ENCODE measurements at regions not wholly inside any gene's neighbourhood (a gene's known extent, or its start where the extent isn't known, plus 50 kb on each side); places are given as distances from the start of the nearest gene placed in this dataset.
"Not testable (repeated sequence)": the region's sequence is repeated elsewhere in the genome, so short reads cannot be mapped to it uniquely, and the experiment has no call there.

DNA sequence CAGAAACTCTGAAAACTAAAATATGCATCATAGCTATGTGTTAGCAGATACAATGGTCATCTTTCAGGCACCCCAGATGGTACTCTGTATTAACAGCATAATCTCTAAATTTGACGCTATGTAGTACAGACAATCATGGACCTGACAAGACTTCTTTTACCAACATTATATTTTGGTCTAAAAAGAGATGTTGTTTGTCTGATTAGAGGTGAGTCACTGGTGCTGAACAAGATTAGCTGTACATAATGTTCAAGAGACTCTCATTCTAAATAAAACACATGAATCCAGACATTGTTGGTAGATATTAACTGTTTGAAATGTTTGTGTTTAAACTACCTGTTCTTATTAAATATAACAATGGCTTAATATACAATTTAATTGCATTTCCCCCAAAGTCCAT, 146.4 kb upstream of the LMNTD1 start:
- no peak overlapping the region for H3K4me3 ChIP-seq (ENCODE audit: low read depth, low read length)
- no peak overlapping the region for H3K9ac ChIP-seq (ENCODE audit: low read depth, low read length)
- H3K4me1 ChIP-seq (ENCODE audit: control insufficient read depth, insufficient read depth, low read length), result 0 out of 2 replicates have a peak, but pooled peaks cover 3% of the 10 kb centered on the region
- no peak overlapping the region for H3K27ac ChIP-seq (ENCODE audit: low read depth, low read length)
- no peaks in the 10 kb centered on the region for H3K36me3 ChIP-seq (ENCODE audit: control insufficient read depth, insufficient read depth, low read length)
- no peaks in the 10 kb centered on the region for H3K27me3 ChIP-seq (ENCODE audit: control insufficient read depth, insufficient read depth, low read length)
- no peaks in the 10 kb centered on the region for H3K9me3 ChIP-seq (ENCODE audit: control insufficient read depth, insufficient read depth, low read length)

DNA sequence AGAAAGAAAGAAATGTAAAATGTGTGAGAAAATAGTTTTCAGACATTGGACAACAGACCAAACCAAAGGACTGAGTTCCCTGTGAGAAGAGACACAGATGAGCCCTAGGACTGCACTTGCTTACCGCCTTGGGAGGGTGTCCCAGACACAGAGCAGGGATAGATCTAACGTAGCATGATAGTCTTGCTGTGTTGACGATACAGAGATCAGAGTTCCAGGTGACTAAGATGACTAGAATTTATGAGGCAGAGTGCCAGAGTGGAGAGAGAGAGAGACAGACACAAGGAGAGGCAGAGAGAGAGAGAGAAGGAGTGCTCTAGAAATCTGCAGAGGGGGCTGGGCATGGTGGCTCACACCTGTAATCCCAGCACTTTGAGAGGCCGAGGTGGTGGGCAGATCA, 148.2 kb upstream of the LMNTD1 start:
- Histone ChIP-seq H3K9ac (ENCODE audit: low read depth, low read length) (no peak overlapping the region), H3K9me3 (ENCODE audit: control insufficient read depth, insufficient read depth, low read length) (peaks cover 3% of the 10 kb centered on the region; the same call in 1 of the 2 replicates), H3K27me3 (ENCODE audit: control insufficient read depth, insufficient read depth, low read length) (no peaks in the 10 kb centered on the region), H3K4me1 (ENCODE audit: control insufficient read depth, insufficient read depth, low read length) (no peaks in the 10 kb centered on the region), H3K4me3 (ENCODE audit: low read depth, low read length) (no peak overlapping the region), H3K36me3 (ENCODE audit: control insufficient read depth, insufficient read depth, low read length) (no peaks in the 10 kb centered on the region), H3K27ac (ENCODE audit: low read depth, low read length) (no peak overlapping the region)

DNA sequence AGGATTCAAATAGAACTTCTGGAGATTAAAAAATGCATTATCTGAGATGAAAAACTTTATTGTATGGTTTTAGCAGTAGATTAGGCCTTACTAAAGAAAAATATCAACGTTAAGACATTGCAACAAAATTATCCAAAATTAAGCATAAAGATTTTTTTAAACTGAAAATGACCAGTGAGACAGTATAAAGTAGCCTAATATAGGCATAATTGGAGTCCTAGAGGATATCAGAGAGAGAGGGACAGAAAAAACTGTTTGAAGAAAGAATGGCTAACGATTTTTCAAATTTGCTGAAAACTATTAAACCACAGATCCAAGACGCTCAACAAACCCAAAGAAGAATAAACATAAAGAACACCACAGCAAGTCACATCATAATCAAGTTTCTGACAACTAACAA, 149.5 kb upstream of the LMNTD1 start:
- Histone ChIP-seq H3K4me1 (ENCODE audit: control insufficient read depth, insufficient read depth, low read length) (no peaks in the 10 kb centered on the region), H3K9me3 (ENCODE audit: control insufficient read depth, insufficient read depth, low read length) (peaks cover 15% of the 10 kb centered on the region), H3K27me3 (ENCODE audit: control insufficient read depth, insufficient read depth, low read length) (no peaks in the 10 kb centered on the region), H3K9ac (ENCODE audit: low read depth, low read length) (no peak overlapping the region), H3K4me3 (ENCODE audit: low read depth, low read length) (no peak overlapping the region), H3K27ac (ENCODE audit: low read depth, low read length) (no peak overlapping the region), H3K36me3 (ENCODE audit: control insufficient read depth, insufficient read depth, low read length) (no peaks in the 10 kb centered on the region)

- no peak overlapping the region for H3K9ac ChIP-seq (ENCODE audit: low read depth, low read length)
- H3K27ac ChIP-seq (ENCODE audit: low read depth, low read length), result no peak overlapping the region
- no peaks in the 10 kb centered on the region for H3K36me3 ChIP-seq (ENCODE audit: control insufficient read depth, insufficient read depth, low read length)
- no peaks in the 10 kb centered on the region for H3K4me1 ChIP-seq (ENCODE audit: control insufficient read depth, insufficient read depth, low read length)
- no peak overlapping the region for H3K4me3 ChIP-seq (ENCODE audit: low read depth, low read length)
- H3K9me3 ChIP-seq (ENCODE audit: control insufficient read depth, insufficient read depth, low read length), result peaks cover 26% of the 10 kb centered on the region
- no peaks in the 10 kb centered on the region for H3K27me3 ChIP-seq (ENCODE audit: control insufficient read depth, insufficient read depth, low read length)
Measured at GRCh38 chr12:25705261-25705660, 152.2 kb upstream of the LMNTD1 start.

GRCh38 chr12:25706646-25707045, 153.6 kb upstream of the LMNTD1 start:
- H3K9me3 ChIP-seq (ENCODE audit: control insufficient read depth, insufficient read depth, low read length), result peaks cover 35% of the 10 kb centered on the region
- not testable (repeated sequence) for H3K36me3 ChIP-seq (ENCODE audit: control insufficient read depth, insufficient read depth, low read length); H3K9ac ChIP-seq (ENCODE audit: low read depth, low read length); H3K27ac ChIP-seq (ENCODE audit: low read depth, low read length); H3K4me1 ChIP-seq (ENCODE audit: control insufficient read depth, insufficient read depth, low read length); H3K4me3 ChIP-seq (ENCODE audit: low read depth, low read length); H3K27me3 ChIP-seq (ENCODE audit: control insufficient read depth, insufficient read depth, low read length)

DNA sequence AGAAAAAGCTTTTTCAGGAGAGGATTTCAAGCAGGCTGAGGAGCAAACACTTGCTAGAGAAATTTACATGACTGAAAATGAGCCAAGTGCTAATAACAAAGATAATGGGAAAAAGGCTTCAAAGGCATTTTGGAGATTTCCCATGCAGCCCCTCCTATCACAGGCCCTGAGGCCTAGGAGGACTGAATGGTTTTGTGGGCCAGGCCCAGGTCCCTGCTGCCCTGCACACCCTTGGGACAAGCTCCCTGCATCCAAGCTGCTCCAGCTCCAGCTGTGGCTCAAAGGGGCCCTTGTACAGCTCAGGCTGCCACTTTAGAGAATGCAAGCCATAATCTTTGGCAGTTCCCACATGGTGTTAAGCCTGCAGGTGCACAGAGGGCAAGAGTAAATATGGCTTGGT, 154.0 kb upstream of the LMNTD1 start:
- Histone ChIP-seq H3K36me3 (ENCODE audit: control insufficient read depth, insufficient read depth, low read length) (no peaks in the 10 kb centered on the region), H3K27me3 (ENCODE audit: control insufficient read depth, insufficient read depth, low read length) (no peaks in the 10 kb centered on the region), H3K9me3 (ENCODE audit: control insufficient read depth, insufficient read depth, low read length) (peaks cover 35% of the 10 kb centered on the region), H3K27ac (ENCODE audit: low read depth, low read length) (no peak overlapping the region), H3K4me1 (ENCODE audit: control insufficient read depth, insufficient read depth, low read length) (no peaks in the 10 kb centered on the region), H3K9ac (ENCODE audit: low read depth, low read length) (no peak overlapping the region), H3K4me3 (ENCODE audit: low read depth, low read length) (no peak overlapping the region)

DNA sequence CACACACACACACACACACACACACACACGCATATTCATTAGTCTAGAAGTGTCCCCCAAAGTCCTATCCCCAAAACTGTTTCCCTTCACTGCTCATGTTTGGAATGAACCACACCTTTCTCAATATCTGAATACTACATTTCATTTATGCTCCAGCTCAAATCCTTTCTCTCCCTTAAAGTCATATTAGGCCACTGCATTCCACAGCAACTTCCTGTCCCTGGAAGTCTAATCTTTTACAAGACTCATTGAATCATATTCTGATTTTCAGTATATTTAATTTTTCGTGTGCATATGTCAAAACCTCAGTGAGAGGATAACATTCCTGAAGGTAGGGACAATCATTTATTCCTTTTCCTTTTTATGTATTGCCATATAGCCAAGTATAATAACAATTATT, 155.6 kb upstream of the LMNTD1 start:
- H3K9me3 ChIP-seq (ENCODE audit: control insufficient read depth, insufficient read depth, low read length), result peaks cover 35% of the 10 kb centered on the region
- H3K27me3 ChIP-seq (ENCODE audit: control insufficient read depth, insufficient read depth, low read length), result no peaks in the 10 kb centered on the region
- H3K4me1 ChIP-seq (ENCODE audit: control insufficient read depth, insufficient read depth, low read length), result no peaks in the 10 kb centered on the region
- no peak overlapping the region for H3K9ac ChIP-seq (ENCODE audit: low read depth, low read length)
- no peak overlapping the region for H3K4me3 ChIP-seq (ENCODE audit: low read depth, low read length)
- no peak overlapping the region for H3K27ac ChIP-seq (ENCODE audit: low read depth, low read length)
- no peaks in the 10 kb centered on the region for H3K36me3 ChIP-seq (ENCODE audit: control insufficient read depth, insufficient read depth, low read length)

DNA sequence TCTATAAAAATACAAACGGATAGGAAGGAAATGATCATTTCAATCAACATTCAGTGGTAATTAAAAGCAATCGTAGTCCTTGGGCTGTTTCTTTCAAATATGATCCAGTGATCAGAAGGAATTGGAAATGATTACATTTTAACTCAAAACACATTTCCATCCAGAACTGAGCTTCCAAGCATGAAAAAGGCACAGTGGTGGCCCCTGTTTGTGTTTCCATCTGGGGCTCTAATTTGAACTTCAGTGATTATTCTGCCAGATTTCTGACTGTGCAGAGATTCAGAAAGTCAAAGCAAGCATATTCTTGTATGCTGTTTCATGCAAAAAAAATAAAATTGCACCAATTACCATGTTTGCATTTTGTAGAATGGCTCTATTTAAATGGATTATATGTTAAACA, 157.0 kb upstream of the LMNTD1 start:
- no peaks in the 10 kb centered on the region for H3K4me1 ChIP-seq (ENCODE audit: control insufficient read depth, insufficient read depth, low read length)
- no peak overlapping the region for H3K27ac ChIP-seq (ENCODE audit: low read depth, low read length)
- no peak overlapping the region for H3K4me3 ChIP-seq (ENCODE audit: low read depth, low read length)
- H3K27me3 ChIP-seq (ENCODE audit: control insufficient read depth, insufficient read depth, low read length), result no peaks in the 10 kb centered on the region
- no peaks in the 10 kb centered on the region for H3K36me3 ChIP-seq (ENCODE audit: control insufficient read depth, insufficient read depth, low read length)
- no peak overlapping the region for H3K9ac ChIP-seq (ENCODE audit: low read depth, low read length)
- H3K9me3 ChIP-seq (ENCODE audit: control insufficient read depth, insufficient read depth, low read length), result peaks cover 35% of the 10 kb centered on the region

GRCh38 chr12:25710938-25711605, 158.0 kb upstream of the LMNTD1 start:
- H3K27ac ChIP-seq (ENCODE audit: low read depth, low read length); H3K36me3 ChIP-seq (ENCODE audit: control insufficient read depth, insufficient read depth, low read length); H3K4me3 ChIP-seq (ENCODE audit: low read depth, low read length); H3K4me1 ChIP-seq (ENCODE audit: control insufficient read depth, insufficient read depth, low read length); H3K27me3 ChIP-seq (ENCODE audit: control insufficient read depth, insufficient read depth, low read length); H3K9ac ChIP-seq (ENCODE audit: low read depth, low read length): not testable (repeated sequence)
- H3K9me3 ChIP-seq (ENCODE audit: control insufficient read depth, insufficient read depth, low read length), result peaks cover 32% of the 10 kb centered on the region

GRCh38 chr12:25712169-25712568, 159.1 kb upstream of the LMNTD1 start:
- no peak overlapping the region for H3K27ac ChIP-seq (ENCODE audit: low read depth, low read length)
- H3K4me3 ChIP-seq (ENCODE audit: low read depth, low read length), result no peak overlapping the region
- no peak overlapping the region for H3K9ac ChIP-seq (ENCODE audit: low read depth, low read length)
- no peaks in the 10 kb centered on the region for H3K27me3 ChIP-seq (ENCODE audit: control insufficient read depth, insufficient read depth, low read length)
- peaks cover 24% of the 10 kb centered on the region for H3K9me3 ChIP-seq (ENCODE audit: control insufficient read depth, insufficient read depth, low read length)
- H3K4me1 ChIP-seq (ENCODE audit: control insufficient read depth, insufficient read depth, low read length), result no peaks in the 10 kb centered on the region
- no peaks in the 10 kb centered on the region for H3K36me3 ChIP-seq (ENCODE audit: control insufficient read depth, insufficient read depth, low read length)

- H3K4me1 ChIP-seq (ENCODE audit: control insufficient read depth, insufficient read depth, low read length), result no peaks in the 10 kb centered on the region
- H3K4me3 ChIP-seq (ENCODE audit: low read depth, low read length), result no peak overlapping the region
- H3K9ac ChIP-seq (ENCODE audit: low read depth, low read length), result no peak overlapping the region
- no peaks in the 10 kb centered on the region for H3K36me3 ChIP-seq (ENCODE audit: control insufficient read depth, insufficient read depth, low read length)
- H3K27ac ChIP-seq (ENCODE audit: low read depth, low read length), result no peak overlapping the region
- H3K9me3 ChIP-seq (ENCODE audit: control insufficient read depth, insufficient read depth, low read length), result peaks cover 13% of the 10 kb centered on the region
- H3K27me3 ChIP-seq (ENCODE audit: control insufficient read depth, insufficient read depth, low read length), result no peaks in the 10 kb centered on the region
Measured at GRCh38 chr12:25713264-25713663, 160.2 kb upstream of the LMNTD1 start.

Measured in HUES48 (cell line).